Body of pancreas (tissue), 4 donors: ENCODE measurements at regions not wholly inside any gene's neighbourhood (a gene's known extent, or its start where the extent isn't known, plus 50 kb on each side); places are given as distances from the start of the nearest gene placed in this dataset.
A peak's percentile ranks its signal among the peaks of the same experiment; 100 is the strongest.

Experiments
- ATAC-seq: fragments of 150-250 bp; one replicate; pipeline ENCODE4 v1.9.1; 2016
- DNase-seq, 4 donors: peaks; one replicate each; pipeline ENCODE4 v3.0.0-alpha.2; 2019
- H3K27ac ChIP-seq, 4 donors: fragments of 200-600 bp; sonication (generic); 1 replicate in 3 of 4; 2 replicates in 1 of 4; pipeline versions ENCODE4 v1.5.1 to v1.6.1; 2016 to 2019; ENCODE audit warnings: mild to moderate bottlenecking in 1 of 4, mixed read lengths in 1 of 4, moderate library complexity in 1 of 4
- H3K27me3 ChIP-seq, 2 donors: fragments of 200-600 bp; sonication (generic); one replicate each; pipeline ENCODE4 v1.6.0; 2016; ENCODE audit warnings: mild to moderate bottlenecking in 1 of 2
- H3K36me3 ChIP-seq, 2 donors: fragments of 200-600 bp; sonication (generic); replicated peaks in 1 of 2; 2 replicates each; pipeline ENCODE4 v1.5.1; 2016; ENCODE audit warnings: low read depth in 2 of 2; ENCODE audit not compliant: insufficient read depth in 1 of 2
- H3K4me1 ChIP-seq: fragments of 200-600 bp; sonication (generic); one replicate; pipeline ENCODE4 v1.6.0; 2016
- H3K4me3 ChIP-seq, 2 donors: fragments of 200-600 bp; sonication (generic); 1 replicate in 1 of 2; 2 replicates in 1 of 2; pipeline ENCODE4 v1.5.1; 2016 to 2019
- H3K9me3 ChIP-seq, 3 donors: fragments of 200-600 bp; sonication (generic); 1 replicate in 2 of 3; 2 replicates in 1 of 3; pipeline ENCODE4 v1.5.1; 2016
- POLR2A ChIP-seq, 3 donors: fragments of 450-650 bp; IDR thresholded peaks; one replicate each; pipeline ENCODE4 v1.6.1; 2016; ENCODE audit warnings: antibody characterized with exemption in 3 of 3, mild to moderate bottlenecking in 2 of 3
- WGBS, 2 donors: methylation state at CpG; one replicate each; pipeline ENCODE4 v1.1.5; 2017; 5-methylcytosine and 5-hydroxymethylcytosine counted together
- intact Hi-C: fragments of 100-400 bp; cut with DNase I; formaldehyde crosslinking; loops from one replicate; pipeline ENCODE4 v1.15.1; 2023
- TF ChIP-seq, protein P1 (sequence below), 7 experiments: fragments of 450-650 bp in 4 of 7; fragments of 200-600 bp in 3 of 7; sonication (generic) in 3 of 7; IDR thresholded peaks; one replicate each; pipeline ENCODE4 v1.5.1; 2016 to 2019; ENCODE audit warnings: antibody characterized with exemption in 7 of 7

- DNase-seq = no peak
- H3K27ac ChIP-seq = no peak overlapping the region
- no peaks in the 10 kb centered on the region for H3K36me3 ChIP-seq
- ATAC-seq = no peak
- no peak overlapping the region for H3K4me3 ChIP-seq
- no peaks in the 10 kb centered on the region for H3K27me3 ChIP-seq
- WGBS, 2 donors = 90 to 92% methylated on average over 2 of the region's 2 CpGs
- H3K4me1 ChIP-seq = peaks cover 23% of the 10 kb centered on the region
- intact Hi-C loops = no loop called here
- TF ChIP-seq, protein P1, sequence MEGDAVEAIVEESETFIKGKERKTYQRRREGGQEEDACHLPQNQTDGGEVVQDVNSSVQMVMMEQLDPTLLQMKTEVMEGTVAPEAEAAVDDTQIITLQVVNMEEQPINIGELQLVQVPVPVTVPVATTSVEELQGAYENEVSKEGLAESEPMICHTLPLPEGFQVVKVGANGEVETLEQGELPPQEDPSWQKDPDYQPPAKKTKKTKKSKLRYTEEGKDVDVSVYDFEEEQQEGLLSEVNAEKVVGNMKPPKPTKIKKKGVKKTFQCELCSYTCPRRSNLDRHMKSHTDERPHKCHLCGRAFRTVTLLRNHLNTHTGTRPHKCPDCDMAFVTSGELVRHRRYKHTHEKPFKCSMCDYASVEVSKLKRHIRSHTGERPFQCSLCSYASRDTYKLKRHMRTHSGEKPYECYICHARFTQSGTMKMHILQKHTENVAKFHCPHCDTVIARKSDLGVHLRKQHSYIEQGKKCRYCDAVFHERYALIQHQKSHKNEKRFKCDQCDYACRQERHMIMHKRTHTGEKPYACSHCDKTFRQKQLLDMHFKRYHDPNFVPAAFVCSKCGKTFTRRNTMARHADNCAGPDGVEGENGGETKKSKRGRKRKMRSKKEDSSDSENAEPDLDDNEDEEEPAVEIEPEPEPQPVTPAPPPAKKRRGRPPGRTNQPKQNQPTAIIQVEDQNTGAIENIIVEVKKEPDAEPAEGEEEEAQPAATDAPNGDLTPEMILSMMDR (IDR thresholded peaks at IDR 0.05) = no peak
- TF ChIP-seq POLR2A (IDR thresholded peaks at IDR 0.05) = no peak
- H3K9me3 ChIP-seq = peaks cover 0 to 2% (median 0%) of the 10 kb centered on the region in 3 donors
Observed at GRCh38 chr13:53101883-53102282, 73.3 kb downstream of the OLFM4 start.

DNA sequence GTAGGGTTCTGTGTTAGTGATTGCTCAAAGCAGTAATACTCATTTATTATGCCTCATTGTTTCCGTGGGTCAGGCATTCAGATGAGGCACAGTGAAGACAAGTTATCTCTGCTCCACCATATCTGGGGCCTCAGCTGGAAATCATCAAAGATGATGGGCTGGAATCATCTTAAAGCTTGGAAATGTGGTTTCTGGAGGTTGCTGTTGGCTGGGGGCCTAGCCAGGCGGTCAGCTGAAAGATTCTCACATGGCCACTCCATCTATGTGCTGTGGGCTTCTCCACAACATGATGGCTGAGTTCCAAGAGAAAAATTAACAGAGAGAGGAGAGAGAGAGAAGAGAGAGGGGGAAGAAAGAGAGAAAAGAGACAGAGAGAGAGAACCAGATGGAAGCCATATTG lies 75.5 kb downstream of the OLFM4 start:
- no peak for TF ChIP-seq POLR2A (IDR thresholded peaks at IDR 0.05)
- TF ChIP-seq, protein P1 (IDR thresholded peaks at IDR 0.05) = no peak
- Histone ChIP-seq H3K27me3 (no peaks in the 10 kb centered on the region), H3K9me3 (no peaks in the 10 kb centered on the region), H3K36me3 (no peaks in the 10 kb centered on the region), H3K27ac (no peak overlapping the region), H3K4me1 (peaks cover 13% of the 10 kb centered on the region), H3K4me3 (no peak overlapping the region)
- DNase-seq (no peak), ATAC-seq (no peak)
- intact Hi-C loops = no loop called here
- WGBS, 2 donors = 78 to 88% methylated on average over 2 of the region's 2 CpGs

GRCh38 chr13:53105477-53105876 lies 76.9 kb downstream of the OLFM4 start:
- intact Hi-C loops = no loop called here
- 71 to 74% methylated on average over 3 of the region's 3 CpGs for WGBS, 2 donors
- ATAC-seq (no peak), DNase-seq (no peak)
- TF ChIP-seq, protein P1 (IDR thresholded peaks at IDR 0.05) = no peak
- no peak for TF ChIP-seq POLR2A (IDR thresholded peaks at IDR 0.05)
- Histone ChIP-seq H3K27ac (no peak overlapping the region), H3K27me3 (no peaks in the 10 kb centered on the region), H3K36me3 (no peaks in the 10 kb centered on the region), H3K4me1 (peaks cover 14% of the 10 kb centered on the region), H3K4me3 (no peak overlapping the region), H3K9me3 (no peaks in the 10 kb centered on the region)

- Histone ChIP-seq H3K4me1 (peaks cover 10% of the 10 kb centered on the region), H3K27ac (peak overlapping the region in 1 of 4 donors; percentile 29), H3K36me3 (no peaks in the 10 kb centered on the region), H3K9me3 (no peaks in the 10 kb centered on the region), H3K4me3 (no peak overlapping the region), H3K27me3 (no peaks in the 10 kb centered on the region)
- ATAC-seq = peak; percentile 77
- TF ChIP-seq, protein P1 (IDR thresholded peaks at IDR 0.05) = no peak
- TF ChIP-seq POLR2A (IDR thresholded peaks at IDR 0.05) = no peak
- 38 to 40% methylated on average over 3 of the region's 3 CpGs for WGBS, 2 donors
- intact Hi-C loops = no loop called here
- DNase-seq = peak; percentile 15 to 52 (median 22)
Observed at GRCh38 chr13:53105890-53106289, 77.3 kb downstream of the OLFM4 start.

GRCh38 chr13:53110181-53110580 lies 81.6 kb downstream of the OLFM4 start:
- Histone ChIP-seq H3K4me3 (no peak overlapping the region), H3K4me1 (peaks cover 8% of the 10 kb centered on the region), H3K9me3 (no peaks in the 10 kb centered on the region), H3K27ac (no peak overlapping the region), H3K27me3 (no peaks in the 10 kb centered on the region), H3K36me3 (no peaks in the 10 kb centered on the region)
- intact Hi-C loops = no loop called here
- DNase-seq = no peak
- 21 to 26% methylated on average over 2 of the region's 2 CpGs for WGBS, 2 donors
- ATAC-seq = no peak
- TF ChIP-seq, protein P1 (IDR thresholded peaks at IDR 0.05) = no peak
- no peak for TF ChIP-seq POLR2A (IDR thresholded peaks at IDR 0.05)
